T-helper 1 cell treated with Interleukin-12 subunit alpha and Interleukin-12 subunit beta and Interleukin-4 antibody, amounts not matched to agents 30 ng/mL and 1 ng/mL, for 36 hours (primary cell): ENCODE measurements at regions not wholly inside any gene's neighbourhood (a gene's known extent, or its start where the extent isn't known, plus 50 kb on each side); places are given as distances from the start of the nearest gene placed in this dataset.
"Not testable (repeated sequence)": the region's sequence is repeated elsewhere in the genome, so short reads cannot be mapped to it uniquely, and the experiment has no call there.

Experiments used
- intact Hi-C: fragments of 100-400 bp; cut with micrococcal nuclease; formaldehyde crosslinking; loops from one replicate; pipeline ENCODE4 v1.15.1; 2024

DNA sequence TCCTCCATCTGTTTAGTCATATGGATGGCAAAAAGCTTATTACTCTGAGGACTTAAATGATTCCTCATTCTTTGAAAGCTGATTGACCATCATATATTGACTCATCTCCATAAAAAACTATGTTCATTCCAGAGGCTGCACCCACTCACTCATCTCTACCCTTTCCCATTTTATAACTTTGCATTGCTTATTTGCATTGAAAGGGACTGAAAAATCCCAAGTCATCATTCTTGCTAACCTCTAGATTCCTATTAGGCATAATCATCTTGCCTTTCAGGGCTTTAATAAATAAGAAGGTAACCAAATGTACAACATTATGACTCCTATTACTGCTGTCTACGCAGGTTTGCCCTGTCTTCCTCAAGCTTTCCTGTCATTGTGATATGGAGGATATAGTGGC is 1180.3 kb upstream of the B3GALT2 start:
- intact Hi-C loops = no loop called here

DNA sequence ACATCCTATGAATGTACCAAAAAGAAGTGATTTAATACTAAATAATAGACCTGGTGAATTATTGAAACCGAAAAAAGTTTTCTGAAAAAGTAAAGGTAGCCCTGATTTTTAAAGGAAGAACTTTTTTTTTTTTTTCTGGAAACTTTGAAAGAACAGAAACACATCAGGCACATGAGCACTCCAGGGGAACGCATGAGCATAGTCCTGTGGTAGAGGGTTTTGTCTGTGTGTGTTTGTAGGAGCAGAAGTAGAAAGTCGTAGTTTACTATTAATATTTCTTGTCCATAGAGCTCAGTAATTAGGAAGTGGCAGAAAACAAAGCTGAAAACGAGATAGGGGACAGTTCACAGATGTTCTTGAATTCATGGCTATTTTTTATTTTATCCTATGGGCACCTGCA is 1175.9 kb upstream of the B3GALT2 start:
- intact Hi-C loops = no loop called here

DNA sequence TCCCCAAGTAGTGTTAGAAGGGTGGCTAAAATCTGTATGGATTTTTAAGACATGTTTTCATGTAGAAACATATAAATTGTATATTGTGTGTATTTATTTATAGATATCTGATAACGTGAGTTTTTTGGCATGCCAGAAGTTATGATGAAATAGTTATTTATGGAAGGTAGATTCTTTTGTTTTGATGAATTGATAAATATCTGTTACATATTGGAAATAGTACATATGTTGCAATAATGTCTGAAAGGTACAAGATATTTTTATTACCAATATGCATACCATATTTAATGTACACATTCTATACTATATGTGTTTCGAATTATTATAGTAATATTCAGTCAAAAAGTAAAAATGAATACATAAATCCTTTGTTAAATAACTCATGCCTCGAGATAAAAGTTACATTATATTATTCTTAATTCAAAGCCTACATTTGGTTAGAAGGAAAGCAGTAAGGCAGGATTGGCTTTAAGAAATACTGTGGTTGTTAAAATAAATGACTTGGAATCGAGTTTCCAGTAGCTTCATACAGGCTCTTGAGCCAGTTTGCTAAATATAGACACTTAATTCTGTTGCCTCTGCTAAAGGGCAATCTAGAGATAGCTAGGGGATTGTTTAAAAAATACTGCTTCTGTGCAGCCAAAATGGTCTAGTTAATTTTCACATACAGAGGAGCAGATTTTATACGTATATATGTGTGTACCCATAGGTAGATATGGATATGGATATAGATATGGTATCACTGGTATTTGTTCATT is 1175.1 kb upstream of the B3GALT2 start:
- intact Hi-C loops = no loop called here

DNA sequence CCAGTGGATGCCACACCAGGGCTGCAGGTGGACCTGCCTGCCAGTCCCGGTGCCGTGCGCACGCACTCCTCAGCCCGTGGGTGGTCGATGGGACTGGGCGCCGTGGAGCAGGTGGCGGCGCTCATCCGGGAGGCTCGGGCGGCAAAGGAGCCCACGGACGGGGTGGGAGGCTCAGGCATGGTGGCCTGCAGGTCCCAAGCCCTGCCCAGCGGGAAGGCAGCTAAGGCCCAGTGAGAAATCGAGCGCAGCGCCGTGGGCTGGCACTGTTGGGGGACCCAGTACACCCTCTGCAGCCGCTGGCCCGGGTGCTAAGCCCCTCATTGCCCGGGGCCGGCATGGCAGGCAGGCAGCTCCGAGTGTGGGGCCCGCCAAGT is 1171.8 kb upstream of the B3GALT2 start:
- intact Hi-C loops = no loop called here

DNA sequence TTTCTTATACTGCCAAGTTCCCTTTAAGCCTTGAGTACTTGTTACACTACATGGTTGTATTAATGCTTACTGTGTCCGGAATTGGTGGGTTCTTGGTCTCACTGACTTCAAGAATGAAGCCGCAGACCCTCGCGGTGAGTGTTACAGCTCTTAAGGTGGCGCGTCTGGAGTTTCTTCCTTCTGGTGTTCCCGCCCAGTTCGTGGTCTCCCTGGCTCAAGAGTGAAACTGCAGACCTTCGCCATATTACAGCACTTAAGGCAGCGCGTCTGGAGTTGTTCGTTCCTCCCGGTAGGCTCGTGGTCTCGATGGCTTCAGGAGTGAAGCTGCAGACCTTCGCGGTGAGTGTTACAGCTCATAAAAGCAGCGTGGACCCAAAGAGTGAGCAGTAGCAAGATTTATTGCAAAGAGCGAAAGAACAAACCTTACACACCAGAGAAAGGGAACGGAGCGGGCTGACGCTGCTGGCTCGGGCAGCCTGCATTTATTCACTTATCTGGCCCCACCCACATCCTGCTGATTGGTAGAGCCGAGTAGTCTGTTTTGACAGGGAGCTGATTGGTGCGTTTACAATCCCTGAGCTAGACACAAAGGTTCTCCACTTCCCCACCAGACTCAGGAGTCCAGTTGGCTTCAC is 1171.3 kb upstream of the B3GALT2 start:
- intact Hi-C loops = not testable (repeated sequence)

DNA sequence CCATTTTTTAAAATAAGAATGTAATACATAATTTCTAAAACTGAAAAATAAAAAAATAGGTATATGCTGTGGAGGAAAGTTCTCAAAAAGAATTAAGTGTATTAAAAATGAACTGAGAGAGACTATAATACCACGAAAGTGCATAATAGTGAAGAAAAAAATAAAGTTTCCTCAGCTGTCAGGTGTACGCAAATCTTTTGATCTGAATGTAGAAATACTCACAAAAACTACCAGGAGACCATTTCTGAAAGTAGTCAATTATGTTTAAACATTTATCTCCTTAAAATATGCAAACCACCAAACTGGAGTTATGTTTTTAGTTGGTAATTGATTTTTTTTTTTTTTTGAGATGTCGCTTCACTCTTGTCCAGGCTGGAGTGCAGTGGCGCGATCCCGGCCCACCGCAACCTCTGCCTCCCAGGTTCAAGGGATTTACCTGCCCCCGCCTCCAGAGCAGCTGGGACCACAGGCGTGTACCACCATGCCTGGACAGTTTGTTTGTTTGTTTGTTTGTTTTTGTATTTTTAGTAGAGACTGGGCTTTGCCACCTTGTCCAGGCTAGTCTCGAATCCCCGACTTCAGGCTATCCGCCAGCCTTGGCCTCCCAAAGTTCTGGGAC is 1169.2 kb upstream of the B3GALT2 start:
- intact Hi-C loops = no loop called here

DNA sequence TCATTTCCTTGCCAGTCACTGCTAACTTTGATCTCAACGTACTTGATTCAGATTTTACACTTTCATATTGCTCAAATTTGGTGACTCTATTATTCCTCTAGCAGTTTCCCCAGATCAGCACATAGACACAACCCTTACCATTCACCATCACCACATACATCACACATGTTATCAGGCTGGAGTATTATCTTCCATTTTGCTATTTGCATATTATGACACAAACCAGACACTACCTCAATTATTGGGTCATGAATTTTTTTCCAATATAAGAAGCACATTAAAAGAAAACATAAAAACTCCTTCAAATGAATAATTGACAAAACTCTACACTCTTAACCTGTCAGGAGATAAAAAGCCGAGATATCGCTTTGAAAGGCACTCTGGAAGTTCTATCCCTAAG is 1166.7 kb upstream of the B3GALT2 start:
- intact Hi-C loops = no loop called here

DNA sequence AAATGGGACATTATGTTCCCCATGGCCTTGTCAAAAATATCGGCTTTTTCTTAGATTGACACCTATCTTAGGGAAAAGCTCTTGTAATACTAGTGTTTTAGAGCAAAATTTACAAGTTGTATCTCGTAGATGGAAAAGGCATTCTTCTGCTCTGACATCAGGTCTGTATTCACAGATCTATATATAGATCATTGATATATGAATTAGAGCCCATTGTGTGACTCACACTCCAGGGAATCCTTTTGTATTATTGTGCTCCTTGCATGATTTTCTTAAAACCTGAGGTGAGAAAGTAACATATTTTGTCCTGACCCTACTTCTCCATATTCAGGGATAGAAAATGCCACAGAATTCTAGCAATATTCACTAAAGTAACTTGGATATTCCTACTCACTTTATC is 1160.8 kb upstream of the B3GALT2 start:
- intact Hi-C loops = no loop called here

DNA sequence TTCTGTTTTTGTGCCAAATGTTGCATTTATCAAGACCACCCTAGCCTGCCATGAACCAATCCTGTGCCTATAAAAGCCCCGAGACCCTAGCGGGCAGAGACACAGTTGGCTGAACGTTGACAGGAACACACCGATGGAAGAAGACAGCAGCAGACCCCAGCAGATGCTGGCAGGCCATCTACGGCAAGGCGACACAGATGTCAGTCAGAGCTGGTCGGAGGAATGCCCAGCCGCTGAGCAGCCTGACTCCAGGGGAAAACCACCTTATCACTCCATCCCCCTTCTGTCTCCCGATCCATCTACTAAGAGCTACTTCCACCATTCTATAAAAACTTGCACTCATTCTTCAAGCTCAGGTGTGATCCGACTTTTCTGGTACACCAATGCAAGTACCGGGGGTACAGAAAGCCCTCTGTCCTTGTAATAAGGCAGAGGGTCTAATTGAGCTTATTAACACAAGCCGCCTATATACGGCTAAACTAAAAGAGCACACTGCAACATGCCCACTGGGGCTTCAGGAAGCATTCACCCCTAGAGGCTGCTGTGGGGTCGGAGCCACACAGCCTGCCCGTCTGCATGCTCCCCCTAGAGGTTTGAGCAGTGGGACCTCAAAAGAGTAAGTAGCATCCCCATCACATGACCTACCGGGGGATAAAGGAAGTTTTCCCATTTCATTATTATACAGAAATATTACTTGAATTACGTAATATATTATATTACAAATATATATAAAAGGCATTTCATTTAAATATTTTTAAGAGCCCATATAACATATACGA is 1156.3 kb upstream of the B3GALT2 start:
- intact Hi-C loops = no loop called here

DNA sequence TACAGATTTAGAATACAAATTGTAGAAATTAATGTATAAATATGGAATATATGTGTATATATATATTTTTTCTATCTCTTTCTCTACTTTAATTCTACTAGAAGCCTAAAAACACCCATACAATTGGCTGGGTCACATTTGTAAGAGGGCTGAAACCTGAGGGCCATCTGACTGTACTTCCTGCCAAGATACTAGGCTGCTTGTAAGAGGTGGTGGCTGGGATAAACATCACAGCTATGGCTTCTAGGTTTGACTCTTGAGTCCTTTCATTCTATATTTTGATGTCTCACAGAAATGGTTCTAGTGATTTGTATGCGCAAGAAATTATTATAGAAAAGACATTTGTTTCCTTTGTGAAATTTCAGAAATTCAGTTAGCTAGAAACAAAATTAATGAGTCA is 1155.2 kb upstream of the B3GALT2 start:
- intact Hi-C loops = no loop called here

DNA sequence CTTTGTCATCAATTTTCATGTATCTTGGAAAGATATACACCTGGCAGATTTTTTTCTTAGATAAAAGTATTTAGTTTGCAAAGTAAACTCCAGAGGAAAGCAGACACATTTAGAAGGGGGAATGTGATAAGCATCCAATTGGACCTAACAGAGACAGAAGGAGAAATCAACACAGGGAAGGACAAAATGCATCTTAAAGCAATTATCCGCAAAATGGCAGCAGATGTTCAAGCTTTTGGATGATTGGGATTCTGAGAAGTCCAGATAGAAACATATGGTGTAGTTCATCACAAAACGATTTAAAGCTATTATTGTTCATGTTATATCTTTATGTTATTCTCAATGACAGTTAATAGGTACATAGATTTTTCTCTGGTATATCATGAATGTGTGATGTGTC is 1153.1 kb upstream of the B3GALT2 start:
- intact Hi-C loops = no loop called here

DNA sequence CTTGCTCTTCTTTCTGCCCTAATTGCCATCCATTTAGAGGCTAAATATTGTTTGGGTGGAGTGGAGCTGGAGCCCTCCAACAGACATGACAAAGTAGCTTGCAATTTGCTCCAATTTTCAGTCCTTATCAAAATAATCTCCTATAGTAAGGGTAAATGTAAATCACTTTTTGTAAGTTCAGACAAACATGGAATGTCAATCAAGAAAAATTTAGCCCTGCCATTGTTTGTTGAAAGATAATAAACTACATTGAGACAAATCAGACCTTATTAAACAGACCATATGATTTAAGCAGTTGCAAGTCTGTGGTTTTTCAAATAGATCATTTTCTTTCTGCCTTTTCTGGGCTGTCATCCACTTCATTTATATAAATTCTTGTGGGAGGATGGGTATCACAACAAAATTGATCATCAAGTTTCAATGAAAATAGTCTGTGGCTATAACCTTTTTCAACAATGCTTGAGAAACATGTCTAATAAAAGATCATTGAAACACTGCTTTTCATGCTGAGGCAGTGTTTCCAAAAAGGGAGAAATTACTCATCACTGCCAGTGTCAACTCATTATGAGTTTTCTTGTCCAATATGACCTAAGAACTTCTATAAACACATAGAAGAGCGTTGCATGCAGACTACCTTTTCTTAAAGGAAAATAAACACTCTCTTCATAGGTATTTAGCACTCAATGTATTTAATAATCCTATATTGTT is 1152.0 kb upstream of the B3GALT2 start:
- intact Hi-C loops = no loop called here

DNA sequence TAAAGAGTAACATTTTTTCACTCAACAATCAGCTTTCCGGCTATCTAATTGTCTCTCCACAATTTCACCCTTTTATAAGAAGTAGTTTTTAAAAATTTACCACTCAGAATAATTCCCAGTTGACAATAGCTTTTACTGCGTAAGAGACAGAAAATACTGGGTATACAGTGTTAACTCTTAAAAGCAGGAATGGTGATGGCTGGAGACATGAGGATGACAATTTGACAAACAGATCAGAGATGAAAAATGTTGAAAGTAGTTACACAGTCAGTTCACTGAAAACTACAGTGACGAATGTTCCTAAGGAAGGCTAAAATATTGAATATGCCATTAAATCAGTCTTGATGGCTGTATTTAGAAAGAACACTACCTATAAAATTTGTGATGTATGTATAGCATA is 1146.8 kb upstream of the B3GALT2 start:
- intact Hi-C loops = no loop called here

DNA sequence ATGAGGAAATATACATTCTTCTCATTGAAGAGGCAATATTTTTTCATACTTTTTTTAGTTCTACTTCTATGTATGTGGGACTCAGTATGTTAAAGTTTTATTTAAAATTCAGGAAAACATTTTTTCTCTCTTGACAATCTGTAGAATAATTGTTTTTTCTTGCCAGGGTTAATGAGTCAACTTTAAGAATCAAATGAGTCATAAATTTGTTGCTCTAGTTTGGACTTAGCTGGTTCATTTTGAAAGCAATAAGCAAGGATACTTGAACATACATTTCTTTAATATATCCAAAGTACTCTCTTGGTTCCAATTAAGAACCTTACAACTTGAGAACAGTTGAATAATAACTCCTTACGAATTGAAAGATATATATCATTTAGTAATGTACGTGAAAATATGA is 1145.3 kb upstream of the B3GALT2 start:
- intact Hi-C loops = no loop called here

DNA sequence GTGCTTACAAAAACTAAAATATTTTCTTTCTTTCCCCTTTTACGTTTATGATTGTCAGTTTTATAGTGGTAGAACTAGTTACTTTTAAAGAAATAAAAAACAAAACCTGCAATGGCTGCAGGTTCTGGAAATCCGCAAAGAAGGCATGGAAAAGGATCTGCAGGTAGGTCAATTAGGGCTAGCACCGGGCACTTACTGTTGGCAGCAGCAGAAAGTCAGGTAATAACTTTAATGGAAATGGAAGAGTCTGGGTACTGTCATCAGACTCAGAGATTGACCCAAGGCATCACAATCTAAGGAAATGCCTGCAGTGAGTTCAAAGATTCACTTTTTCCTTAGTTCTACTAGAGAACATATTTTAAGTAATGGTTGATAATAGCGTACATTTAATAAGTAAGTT is 1136.3 kb upstream of the B3GALT2 start:
- intact Hi-C loops = no loop called here

DNA sequence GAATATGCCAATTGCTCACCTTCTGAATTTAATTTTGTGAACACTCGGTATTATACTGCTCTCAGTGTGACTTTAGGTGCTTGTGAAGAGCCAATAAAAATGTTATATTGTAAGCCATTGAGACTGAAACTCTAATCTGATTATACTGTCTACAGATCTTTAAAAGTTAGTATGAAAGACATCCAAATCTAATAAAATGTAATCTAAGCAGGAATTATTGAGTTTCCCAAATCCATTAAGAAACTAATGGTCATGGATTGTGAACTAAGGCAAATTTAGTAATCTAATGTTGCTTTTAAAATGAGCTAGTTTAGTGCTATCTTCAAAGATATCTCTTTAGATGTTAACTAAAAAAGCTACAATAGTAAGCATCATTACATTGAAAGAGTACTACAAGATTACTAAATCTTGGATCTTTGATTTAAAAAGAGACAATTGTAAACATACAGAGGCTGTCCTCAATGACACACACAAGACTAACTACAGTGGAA is 1132.4 kb upstream of the B3GALT2 start:
- intact Hi-C loops = no loop called here

DNA sequence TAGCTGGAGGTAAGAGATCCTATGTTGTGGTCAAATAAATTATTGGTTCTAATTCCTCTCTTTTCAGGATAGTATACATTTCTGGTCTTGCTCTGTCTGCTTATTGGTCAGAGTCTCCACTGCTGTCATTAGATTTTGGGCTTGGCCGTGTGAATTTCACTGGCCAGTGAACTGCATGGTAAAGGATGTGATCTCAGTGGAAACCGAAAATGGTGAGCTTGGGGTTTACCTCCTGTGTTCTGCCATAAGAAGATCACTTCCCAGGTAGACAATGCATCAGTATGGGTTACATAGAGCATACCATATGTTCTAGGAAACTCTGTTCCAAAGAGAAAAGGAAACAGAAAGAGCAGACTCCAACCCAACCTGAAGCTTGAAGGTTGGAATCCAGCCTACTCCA is 1123.3 kb upstream of the B3GALT2 start:
- intact Hi-C loops = no loop called here

DNA sequence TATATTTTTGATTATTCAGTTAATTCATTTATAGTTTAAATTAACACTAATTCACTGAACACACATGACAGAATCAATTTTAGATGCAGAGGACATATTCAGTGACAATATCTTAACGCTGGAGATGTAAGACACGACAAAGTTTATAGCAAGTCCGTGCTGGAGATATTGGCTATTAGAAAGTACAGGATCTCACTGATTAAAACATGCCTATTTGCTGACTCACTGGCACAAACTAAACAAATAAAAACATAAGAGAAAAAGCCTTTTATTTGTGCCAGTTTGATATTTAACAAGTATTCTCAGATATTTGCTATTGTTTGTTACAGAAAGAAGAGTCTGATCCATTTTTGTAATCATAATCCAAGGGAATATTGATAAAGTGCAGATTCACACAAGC is 1122.9 kb upstream of the B3GALT2 start:
- intact Hi-C loops = no loop called here

DNA sequence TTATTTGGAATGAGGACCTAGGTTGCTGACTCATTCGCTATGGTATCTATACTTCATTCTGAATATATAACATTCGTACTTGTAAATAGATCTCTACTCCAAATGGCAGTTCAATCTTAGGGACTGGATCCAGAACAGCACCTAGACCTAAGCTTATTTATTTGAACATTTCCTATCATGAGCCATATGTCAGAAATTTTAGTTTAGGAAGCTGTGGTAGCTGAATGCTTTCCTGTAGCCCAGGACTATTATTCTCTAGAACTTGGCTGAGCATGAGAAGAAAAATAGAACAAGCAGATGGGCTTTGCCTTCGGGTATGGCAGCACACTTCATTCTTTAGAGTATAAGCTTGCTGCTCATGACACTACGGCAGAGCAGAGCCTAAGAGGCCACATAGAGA is 1114.4 kb upstream of the B3GALT2 start:
- intact Hi-C loops = no loop called here

DNA sequence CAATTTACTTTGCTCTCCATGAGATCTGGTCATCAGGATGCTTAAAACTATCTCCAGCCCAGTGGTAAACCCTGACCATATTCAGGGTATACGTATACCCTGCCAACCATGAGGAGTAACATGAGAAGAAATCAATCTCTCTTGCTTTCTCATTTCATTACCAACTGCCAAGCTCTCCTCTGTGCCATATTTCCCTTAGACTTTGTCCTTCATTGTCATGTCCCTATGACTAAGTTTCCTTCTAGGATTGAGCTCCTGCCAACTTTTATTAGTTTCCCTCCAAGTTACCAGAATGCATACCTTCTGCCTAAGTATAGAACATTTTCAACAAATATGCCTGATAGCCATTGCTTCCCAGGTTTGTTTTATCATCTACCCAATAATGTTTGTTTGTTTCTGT is 1113.9 kb upstream of the B3GALT2 start:
- intact Hi-C loops = no loop called here

DNA sequence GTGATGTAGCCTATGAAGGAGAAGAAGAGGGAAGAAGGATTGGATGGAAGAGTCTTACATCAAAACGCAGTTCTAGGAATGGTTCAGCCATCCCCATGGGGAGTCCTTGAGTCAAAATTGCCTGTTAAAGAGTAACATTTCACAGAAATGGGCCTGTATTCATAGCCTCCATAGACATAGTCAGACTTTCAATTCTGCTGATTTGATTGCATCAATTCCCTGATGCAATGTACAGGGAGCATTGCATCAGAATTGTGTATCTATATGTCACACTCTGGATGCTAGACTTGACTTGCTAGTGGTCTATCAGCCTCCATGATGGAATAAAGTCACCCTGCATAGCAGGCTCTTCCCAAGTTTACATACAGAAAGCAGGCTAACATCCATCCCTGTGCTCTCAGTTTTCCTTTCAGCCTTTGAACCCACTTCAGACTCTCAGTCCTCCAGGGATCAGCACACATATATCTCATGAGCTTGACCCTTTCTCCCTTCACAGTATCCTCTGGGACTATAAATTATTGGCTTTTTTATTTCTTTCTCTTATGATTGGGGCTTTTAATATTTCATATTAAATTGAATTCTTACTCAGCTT is 1111.7 kb upstream of the B3GALT2 start:
- intact Hi-C loops = loop anchor here (5.0 to 10.0 kb wide), 4 partner anchors 761 to 1823 kb away; no protein-coding TSS in a partner anchor
